DND-41 (cell line): ENCODE measurements at regions not wholly inside any gene's neighbourhood (a gene's known extent, or its start where the extent isn't known, plus 50 kb on each side); places are given as distances from the start of the nearest gene placed in this dataset.
A peak's percentile ranks its signal among the peaks of the same experiment; 100 is the strongest.

Source experiments
- ATAC-seq: fragments of 200-7000 bp; cut with Tn5 transposase; 3 replicates; pipeline ENCODE4 v1.9.1; 2021; ENCODE audit warnings: low read depth; ENCODE audit not compliant: insufficient read depth
- DNase-seq: peaks from one replicate; pipeline ENCODE4 v3.0.0-alpha.2; 2020
- H2AFZ ChIP-seq: 2 replicates; pipeline ENCODE4 v1.6.0; 2012; ENCODE audit warnings: low read depth, low read length
- H3K27ac ChIP-seq: 2 replicates; pipeline ENCODE4 v1.5.1; 2012; ENCODE audit warnings: low read length, inconsistent platforms
- H3K27me3 ChIP-seq: fragments of 200-600 bp; sonication (generic); 2 replicates; pipeline ENCODE4 v1.6.0; 2012; ENCODE audit warnings: low read length, mild to moderate bottlenecking, inconsistent platforms; ENCODE audit not compliant: insufficient read depth, poor library complexity
- H3K36me3 ChIP-seq: 2 replicates; pipeline ENCODE4 v1.5.1; 2012; ENCODE audit warnings: low read length, inconsistent platforms; ENCODE audit not compliant: insufficient read depth
- H3K4me1 ChIP-seq: 2 replicates; pipeline ENCODE4 v1.5.1; 2012; ENCODE audit warnings: mild to moderate bottlenecking, low read length; ENCODE audit not compliant: insufficient read depth
- H3K4me2 ChIP-seq: 2 replicates; pipeline ENCODE4 v1.6.0; 2012; ENCODE audit warnings: mild to moderate bottlenecking, moderate library complexity, low read length, inconsistent platforms; ENCODE audit not compliant: insufficient read depth
- H3K4me3 ChIP-seq, 2 experiments: fragments of 200-600 bp in 1 of 2; shearing (Covaris generic) in 1 of 2; 2 replicates each; pipeline ENCODE4 v1.5.1; 2012 to 2016; ENCODE audit warnings: inconsistent platforms in 2 of 2, low read length in 2 of 2, mild to moderate bottlenecking in 2 of 2, low read depth in 1 of 2, moderate library complexity in 1 of 2
- H3K79me2 ChIP-seq: 2 replicates; pipeline ENCODE4 v1.6.0; 2012; ENCODE audit warnings: low read length, inconsistent platforms; ENCODE audit not compliant: insufficient read depth
- H3K9ac ChIP-seq: 2 replicates; pipeline ENCODE4 v1.6.0; 2012; ENCODE audit warnings: low read depth, mild to moderate bottlenecking, inconsistent platforms, low read length, moderate library complexity
- H3K9me3 ChIP-seq: 2 replicates; pipeline ENCODE4 v1.5.1; 2012; ENCODE audit warnings: low read length, moderate library complexity, mild to moderate bottlenecking, inconsistent platforms; ENCODE audit not compliant: insufficient read depth, severe bottlenecking
- H4K20me1 ChIP-seq: 2 replicates; pipeline ENCODE4 v1.6.0; 2012; ENCODE audit warnings: low read length; ENCODE audit not compliant: insufficient read depth
- CTCF ChIP-seq: IDR thresholded peaks from 2 replicates; pipeline ENCODE4 v1.5.1; 2012; ENCODE audit warnings: borderline replicate concordance, low read length, moderate library complexity, mild to moderate bottlenecking; ENCODE audit not compliant: poor library complexity, severe bottlenecking; ENCODE audit errors: extremely low read depth
- EZH2 ChIP-seq: IDR thresholded peaks from 3 replicates; pipeline ENCODE4 v1.6.1; 2012; ENCODE audit warnings: borderline replicate concordance, low read depth, mild to moderate bottlenecking, moderate library complexity, low read length, inconsistent platforms; ENCODE audit not compliant: severe bottlenecking

DNA sequence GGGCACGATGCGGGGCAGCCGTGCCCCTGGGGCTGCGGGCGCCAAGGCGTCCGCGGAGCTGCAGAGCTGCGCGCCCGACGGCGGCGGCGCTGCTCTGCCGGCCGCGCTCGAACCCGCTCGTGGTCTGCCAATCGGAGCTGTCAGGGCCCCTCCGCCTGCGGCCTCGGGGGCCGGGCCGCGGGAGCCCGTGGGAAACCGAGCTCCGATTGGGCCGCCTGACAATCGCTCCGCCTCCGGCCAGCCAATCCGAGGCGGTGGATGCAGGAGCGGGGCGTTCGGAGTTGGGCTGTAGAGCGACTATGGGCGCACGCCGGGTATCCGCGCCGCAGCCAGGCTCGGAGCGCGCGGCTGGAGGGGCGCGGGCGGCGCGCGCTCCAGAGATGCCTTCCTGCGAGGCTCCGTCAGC is 100.5 kb upstream of the SOD1 start:
- ATAC-seq (peak; percentile 88), DNase-seq (peak; percentile 96)
- Histone ChIP-seq H3K27ac (peak overlapping the region; percentile 80), H4K20me1 (peaks cover 23% of the 10 kb centered on the region), H3K9me3 (no peaks in the 10 kb centered on the region), H3K4me1 (peaks cover 46% of the 10 kb centered on the region), H3K27me3 (no peaks in the 10 kb centered on the region), H3K9ac (peak overlapping the region; percentile 72), H3K4me2 (peak overlapping the region; percentile 93), H3K4me3 (peak overlapping the region; percentile 51 to 98), H2AFZ (peak overlapping the region; percentile 88), H3K36me3 (no peaks in the 10 kb centered on the region; the same call in 1 of the 2 replicates), H3K79me2 (peaks cover 36% of the 10 kb centered on the region)
- no peak for TF ChIP-seq EZH2
- peak; percentile 64 for TF ChIP-seq CTCF

DNA sequence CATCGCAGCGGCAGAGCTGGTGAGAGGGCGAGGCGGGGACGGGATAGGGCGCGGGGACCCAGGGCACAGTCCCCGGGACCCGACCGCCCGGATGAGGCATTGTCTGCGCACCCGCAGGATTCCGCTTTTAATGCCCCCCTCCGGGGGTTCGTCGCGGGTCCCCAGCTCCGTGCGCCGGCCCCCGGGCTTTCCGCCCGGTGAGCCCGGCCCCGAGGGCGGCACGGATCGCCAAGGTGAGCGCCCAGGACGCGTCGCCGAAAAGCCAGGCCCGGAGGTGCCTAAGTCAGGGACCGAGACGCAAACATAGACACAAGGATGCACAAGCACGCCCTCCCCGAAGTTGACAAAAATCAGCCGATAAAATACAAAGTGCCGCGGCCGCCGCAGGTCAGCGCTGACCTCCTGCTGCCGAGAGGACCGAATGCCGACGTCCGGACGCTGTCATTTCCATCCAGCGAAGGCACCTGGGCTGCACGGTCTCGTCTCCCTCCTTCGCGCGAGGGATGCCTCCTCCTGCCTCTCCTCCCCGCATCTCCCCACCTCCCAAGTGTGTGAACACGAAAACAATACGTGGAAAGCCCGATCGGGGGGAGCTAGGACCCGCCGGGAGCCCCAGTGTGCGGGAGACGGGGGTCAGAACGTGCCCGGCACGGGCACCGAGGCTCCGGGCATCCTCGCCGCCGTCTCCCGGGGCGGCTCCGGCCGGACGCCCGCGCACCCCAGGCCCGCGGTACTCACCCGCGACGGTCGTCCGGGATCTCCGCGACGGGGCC is 101.1 kb upstream of the SOD1 start:
- Histone ChIP-seq H3K4me3 (peak overlapping the region; percentile 51 to 98), H3K79me2 (peaks cover 39% of the 10 kb centered on the region), H3K9me3 (no peaks in the 10 kb centered on the region), H4K20me1 (peaks cover 29% of the 10 kb centered on the region), H3K27ac (peak overlapping the region; percentile 80), H2AFZ (peak overlapping the region; percentile 88), H3K9ac (peak overlapping the region; percentile 72), H3K36me3 (no peaks in the 10 kb centered on the region; the same call in 1 of the 2 replicates), H3K4me2 (peak overlapping the region; percentile 93), H3K27me3 (no peaks in the 10 kb centered on the region), H3K4me1 (peaks cover 46% of the 10 kb centered on the region)
- no peak for TF ChIP-seq EZH2
- no peak for TF ChIP-seq CTCF
- DNase-seq (peak; percentile 59), ATAC-seq (peak; percentile 20)

DNA sequence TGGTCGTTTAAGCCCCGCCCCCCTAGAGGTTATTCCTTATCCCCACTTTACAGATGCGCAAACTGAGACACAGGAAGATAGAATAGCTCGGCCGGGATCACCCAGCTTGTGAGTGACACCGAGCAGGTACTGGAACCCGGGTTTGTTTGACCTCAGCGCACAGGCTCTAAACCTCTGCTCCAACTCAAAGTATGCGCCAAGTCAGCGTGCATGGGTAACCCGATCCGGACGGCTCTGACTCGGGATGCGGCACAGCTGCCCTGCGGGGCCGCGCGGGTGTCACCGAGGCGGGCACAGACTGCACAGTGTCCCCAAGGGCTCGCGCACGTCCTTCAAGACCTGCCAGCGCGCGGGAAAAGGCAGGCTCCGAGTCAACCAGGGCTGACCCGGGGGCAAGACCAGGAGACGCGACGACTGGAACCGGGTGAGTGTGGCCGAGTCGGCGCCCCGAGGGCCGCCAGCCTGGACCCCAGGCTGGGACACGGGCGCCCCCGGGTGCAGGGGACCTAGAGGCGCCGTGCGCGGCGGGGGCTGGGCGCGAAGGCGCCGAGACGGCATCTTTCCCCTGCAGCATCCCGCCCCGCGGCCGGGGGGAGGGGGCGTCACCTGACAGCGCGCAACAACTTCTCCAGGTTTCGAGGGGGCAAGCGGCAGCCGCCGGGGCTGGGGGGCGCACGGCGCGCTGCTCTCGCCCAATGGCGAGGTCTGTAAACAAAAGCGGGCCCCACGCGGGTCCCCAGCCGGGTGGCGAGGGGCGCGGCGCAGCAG is 101.9 kb upstream of the SOD1 start:
- H3K79me2 ChIP-seq, result peaks cover 42% of the 10 kb centered on the region
- H3K36me3 ChIP-seq, result no peaks in the 10 kb centered on the region; the same call in 1 of the 2 replicates
- H3K4me1 ChIP-seq, result peaks cover 46% of the 10 kb centered on the region
- H3K9ac ChIP-seq, result peak overlapping the region; percentile 72
- H3K4me3 ChIP-seq, result peak overlapping the region; percentile 51 to 98
- ATAC-seq, result no peak
- H3K4me2 ChIP-seq, result peak overlapping the region; percentile 93
- H4K20me1 ChIP-seq, result peaks cover 29% of the 10 kb centered on the region
- peak; percentile 34 for DNase-seq
- TF ChIP-seq CTCF, result no peak
- TF ChIP-seq EZH2, result no peak
- H3K9me3 ChIP-seq, result no peaks in the 10 kb centered on the region
- H3K27ac ChIP-seq, result no peak overlapping the region; the same call in 1 of the 2 replicates
- peak overlapping the region; percentile 88 for H2AFZ ChIP-seq
- H3K27me3 ChIP-seq, result no peaks in the 10 kb centered on the region
